ENCODE measurements at regions not wholly inside any gene's neighbourhood (a gene's known extent, or its start where the extent isn't known, plus 50 kb on each side); places are given as distances from the start of the nearest gene placed in this dataset.

GRCh38 chr1:55813618-55814017 lies 598.5 kb upstream of the USP24 start:
- 77 to 87% methylated on average over 3 of the region's 3 CpGs for WGBS, 2 donors
- Histone ChIP-seq H3K4me1 (ENCODE audit: control insufficient read depth in 5 of 5, insufficient read depth in 5 of 5, low read length in 5 of 5) (peaks cover 0 to 17% (median 10%) of the 10 kb centered on the region in 5 donors), H3K9ac (ENCODE audit: insufficient read depth in 1 of 2, low read length in 2 of 2) (no peak overlapping the region), H3K4me3 (no peak overlapping the region), H3K27ac (ENCODE audit: low read depth in 1 of 2, low read length in 1 of 2) (no peak overlapping the region), H3K27me3 (ENCODE audit: control insufficient read depth in 3 of 3, insufficient read depth in 3 of 3, low read length in 2 of 3) (no peaks in the 10 kb centered on the region), H3K9me3 (ENCODE audit: control insufficient read depth in 4 of 4, insufficient read depth in 3 of 4, low read length in 3 of 4) (no peaks in the 10 kb centered on the region), H3K36me3 (ENCODE audit: control insufficient read depth in 4 of 4, insufficient read depth in 4 of 4, low read length in 4 of 4) (no peaks in the 10 kb centered on the region)
- peak; percentile 16 to 67 (median 40) for DNase-seq
- ATAC-seq (ENCODE audit: insufficient read depth, low FRiP score): no peak
- TF ChIP-seq CTCF (IDR thresholded peaks at IDR 0.05; ENCODE audit: control extremely low read depth, extremely low read depth): no peak

- TF ChIP-seq CTCF (IDR thresholded peaks at IDR 0.05; ENCODE audit: control extremely low read depth, extremely low read depth): no peak
- ATAC-seq (ENCODE audit: insufficient read depth, low FRiP score) (no peak), DNase-seq (no peak)
- peaks cover 0 to 17% (median 10%) of the 10 kb centered on the region in 5 donors for H3K4me1 ChIP-seq (ENCODE audit: control insufficient read depth in 5 of 5, insufficient read depth in 5 of 5, low read length in 5 of 5)
- no peaks in the 10 kb centered on the region for H3K36me3 ChIP-seq (ENCODE audit: control insufficient read depth in 4 of 4, insufficient read depth in 4 of 4, low read length in 4 of 4)
- H3K9ac ChIP-seq (ENCODE audit: insufficient read depth in 1 of 2, low read length in 2 of 2): no peak overlapping the region
- peaks cover 0 to 4% (median 0%) of the 10 kb centered on the region in 4 donors for H3K9me3 ChIP-seq (ENCODE audit: control insufficient read depth in 4 of 4, insufficient read depth in 3 of 4, low read length in 3 of 4)
- H3K27me3 ChIP-seq (ENCODE audit: control insufficient read depth in 3 of 3, insufficient read depth in 3 of 3, low read length in 2 of 3): no peaks in the 10 kb centered on the region
- H3K4me3 ChIP-seq: no peak overlapping the region
- no peak overlapping the region for H3K27ac ChIP-seq (ENCODE audit: low read depth in 1 of 2, low read length in 1 of 2)
Observed at GRCh38 chr1:55812281-55812680, 597.1 kb upstream of the USP24 start.

GRCh38 chr1:55808263-55808662 lies 593.1 kb upstream of the USP24 start:
- no peaks in the 10 kb centered on the region for H3K4me1 ChIP-seq (ENCODE audit: control insufficient read depth in 5 of 5, insufficient read depth in 5 of 5, low read length in 5 of 5)
- WGBS, 2 donors: 100% methylated on average over 1 of the region's 1 CpG
- TF ChIP-seq CTCF (IDR thresholded peaks at IDR 0.05; ENCODE audit: control extremely low read depth, extremely low read depth): no peak

GRCh38 chr1:55803429-55803828 lies 588.3 kb upstream of the USP24 start:
- Histone ChIP-seq H3K9ac (ENCODE audit: insufficient read depth in 1 of 2, low read length in 2 of 2) (no peak overlapping the region), H3K4me3 (no peak overlapping the region), H3K27ac (ENCODE audit: low read depth in 1 of 2, low read length in 1 of 2) (no peak overlapping the region), H3K4me1 (ENCODE audit: control insufficient read depth in 5 of 5, insufficient read depth in 5 of 5, low read length in 5 of 5) (peaks cover 0 to 7% (median 0%) of the 10 kb centered on the region in 5 donors), H3K36me3 (ENCODE audit: control insufficient read depth in 4 of 4, insufficient read depth in 4 of 4, low read length in 4 of 4) (no peaks in the 10 kb centered on the region), H3K27me3 (ENCODE audit: control insufficient read depth in 3 of 3, insufficient read depth in 3 of 3, low read length in 2 of 3) (no peaks in the 10 kb centered on the region), H3K9me3 (ENCODE audit: control insufficient read depth in 4 of 4, insufficient read depth in 3 of 4, low read length in 3 of 4) (peaks cover 0 to 5% (median 2%) of the 10 kb centered on the region in 4 donors)
- ATAC-seq (ENCODE audit: insufficient read depth, low FRiP score): no peak
- DNase-seq: no peak
- TF ChIP-seq CTCF (IDR thresholded peaks at IDR 0.05; ENCODE audit: control extremely low read depth, extremely low read depth): no peak
- WGBS, 2 donors: 86% methylated on average over 2 of the region's 2 CpGs

More at GRCh38 chr1:55808263-55808662, 593.1 kb upstream of the USP24 start:
- Histone ChIP-seq H3K27me3 (ENCODE audit: control insufficient read depth in 3 of 3, insufficient read depth in 3 of 3, low read length in 2 of 3) (no peaks in the 10 kb centered on the region), H3K9me3 (ENCODE audit: control insufficient read depth in 4 of 4, insufficient read depth in 3 of 4, low read length in 3 of 4) (peaks cover 0 to 4% (median 0%) of the 10 kb centered on the region in 4 donors), H3K36me3 (ENCODE audit: control insufficient read depth in 4 of 4, insufficient read depth in 4 of 4, low read length in 4 of 4) (no peaks in the 10 kb centered on the region), H3K9ac (ENCODE audit: insufficient read depth in 1 of 2, low read length in 2 of 2) (no peak overlapping the region), H3K4me3 (no peak overlapping the region), H3K27ac (ENCODE audit: low read depth in 1 of 2, low read length in 1 of 2) (no peak overlapping the region)
- ATAC-seq (ENCODE audit: insufficient read depth, low FRiP score) (no peak), DNase-seq (no peak)
